GM18870 (cell line): ENCODE measurements at regions not wholly inside any gene's neighbourhood (a gene's known extent, or its start where the extent isn't known, plus 50 kb on each side); places are given as distances from the start of the nearest gene placed in this dataset.

Experiments used
- ATAC-seq: cut with Tn5 transposase; IDR thresholded peaks from one replicate; pipeline ENCODE4 v1.9.1; 2021; ENCODE audit warnings: moderate library complexity; ENCODE audit not compliant: unreplicated experiment

DNA sequence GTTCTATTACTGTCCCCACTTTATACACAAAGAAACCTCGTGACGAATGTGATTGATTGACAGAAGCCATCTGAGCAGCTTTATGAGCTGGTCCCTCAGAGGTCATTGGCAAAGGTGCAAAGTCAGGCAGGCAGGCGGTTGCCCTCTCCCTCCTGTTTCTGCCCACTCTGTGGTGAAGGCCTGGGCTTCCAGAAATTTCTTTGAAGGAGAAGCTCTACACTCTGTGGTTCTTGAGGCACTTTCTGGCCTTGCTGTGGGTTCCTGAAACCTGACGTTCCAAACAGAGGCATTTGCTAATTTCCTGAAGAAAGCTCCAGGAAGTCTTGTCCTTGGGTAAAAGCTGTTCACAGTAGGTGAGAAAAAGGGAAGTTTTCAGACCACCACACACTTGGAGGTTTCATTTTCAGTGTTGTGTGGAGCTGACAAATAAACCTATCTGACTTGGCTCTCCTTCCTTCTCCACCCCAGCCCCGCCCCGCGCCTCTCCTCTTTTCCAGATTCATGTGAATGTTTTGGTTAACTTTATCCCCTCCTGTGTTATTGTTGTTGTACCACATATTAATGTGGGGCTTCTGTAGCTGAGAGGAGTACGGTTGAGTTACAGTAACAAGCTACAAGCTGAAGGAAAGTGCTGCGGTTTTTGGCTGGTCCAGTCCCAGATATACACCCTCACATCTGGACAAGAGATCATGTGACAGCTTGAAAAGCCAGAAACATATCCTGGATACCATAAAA, 274.1 kb downstream of the CLIC5 start:
- ATAC-seq: peak; percentile 62

DNA sequence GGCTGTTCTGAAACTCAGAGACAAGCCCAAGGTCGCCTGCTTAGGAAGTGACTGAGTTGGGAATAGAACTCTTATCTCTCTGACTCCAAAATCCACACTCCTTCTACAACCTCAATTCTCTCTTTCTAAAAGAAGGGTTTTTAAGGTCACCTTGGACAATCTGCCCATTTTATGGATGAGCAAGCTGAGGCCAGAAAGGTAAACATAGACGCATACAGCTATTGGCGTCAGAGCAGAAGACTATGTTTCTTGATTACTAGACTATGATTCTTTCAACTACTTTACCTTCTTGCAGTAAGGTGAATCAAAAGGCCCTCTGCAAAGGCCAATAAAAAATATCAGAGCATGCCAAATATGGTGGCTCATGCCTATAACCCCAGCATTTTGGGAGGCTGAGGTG, 276.6 kb downstream of the CLIC5 start:
- no peak for ATAC-seq

GRCh38 chr6:45738057-45738455, 277.6 kb downstream of the CLIC5 start:
- ATAC-seq: no peak

DNA sequence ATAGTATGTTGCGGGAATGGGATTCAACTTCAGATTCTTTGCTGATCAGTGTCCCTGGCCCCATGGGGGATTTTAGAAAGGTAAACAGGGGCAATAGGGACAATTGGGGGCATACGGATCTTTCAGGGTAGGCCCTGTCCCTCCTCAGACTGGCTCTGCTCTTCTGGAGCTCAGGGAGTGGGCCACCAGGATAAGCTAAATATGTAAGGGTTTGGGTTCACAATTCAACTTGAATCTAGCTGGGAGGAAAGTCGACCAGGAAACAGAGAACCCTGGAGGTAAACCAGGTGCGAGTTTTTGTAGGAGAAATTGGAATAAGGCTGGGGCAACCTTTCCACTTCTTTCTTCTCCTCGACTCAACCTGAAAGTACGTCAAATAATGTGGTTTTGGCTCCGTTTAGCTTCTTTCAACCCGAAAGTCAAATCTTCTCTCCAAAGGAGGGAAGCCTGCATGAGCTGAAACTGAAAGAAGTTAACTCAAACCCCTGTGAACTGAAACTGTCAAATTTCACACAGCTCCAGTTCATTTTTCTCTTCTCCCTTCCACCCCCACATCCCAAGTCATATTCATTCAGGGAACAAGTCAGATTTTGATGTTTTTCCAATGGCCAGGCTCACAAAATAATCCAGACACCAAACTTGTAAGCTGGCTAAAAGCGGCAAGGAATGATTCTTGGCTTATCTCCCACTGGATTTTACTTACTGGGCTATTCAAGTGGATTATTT, 278.2 kb downstream of the CLIC5 start:
- peak; percentile 72 for ATAC-seq

DNA sequence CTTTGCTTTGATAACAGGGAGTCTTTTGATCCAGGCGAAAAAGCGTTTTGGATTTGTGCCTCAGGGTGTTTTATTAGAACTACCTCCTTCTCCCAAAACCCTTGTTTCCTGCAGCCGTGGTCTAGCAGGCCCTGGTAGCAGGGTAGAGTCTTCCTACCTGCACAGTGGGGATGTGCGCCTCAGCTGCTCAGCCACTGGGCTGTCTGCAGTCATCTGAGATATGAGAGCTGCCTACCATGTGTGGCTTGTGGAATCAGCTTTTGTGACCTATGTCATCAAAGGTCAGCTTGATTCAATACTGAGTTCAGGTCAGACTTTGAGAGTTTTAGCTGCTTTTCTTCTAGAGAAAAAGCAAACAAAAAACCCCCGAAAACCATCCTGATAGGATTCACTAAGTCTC, 279.5 kb downstream of the CLIC5 start:
- ATAC-seq: no peak

GRCh38 chr6:45732731-45733130, 282.9 kb downstream of the CLIC5 start:
- no peak for ATAC-seq

GRCh38 chr6:45730232-45730631, 285.4 kb downstream of the CLIC5 start:
- no peak for ATAC-seq

DNA sequence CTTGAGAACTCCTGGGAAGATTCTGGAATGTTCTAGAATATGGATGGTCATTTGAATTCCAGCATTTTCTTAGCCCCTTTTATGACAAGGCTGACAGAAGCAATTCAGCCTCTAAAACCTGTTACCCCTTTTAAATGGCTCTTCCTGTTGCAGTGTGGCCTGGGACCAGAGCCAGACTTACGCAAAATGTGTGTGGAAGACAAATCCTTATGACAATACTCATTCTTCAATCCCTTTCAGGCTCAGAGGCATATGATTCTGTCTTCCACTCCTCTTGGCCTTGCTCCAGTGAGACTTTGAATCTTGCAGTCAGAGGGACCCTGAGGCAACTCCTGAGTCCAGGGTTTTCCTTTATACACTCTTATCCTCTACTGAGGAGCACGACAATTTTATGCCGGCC, 287.0 kb downstream of the CLIC5 start:
- ATAC-seq: no peak

DNA sequence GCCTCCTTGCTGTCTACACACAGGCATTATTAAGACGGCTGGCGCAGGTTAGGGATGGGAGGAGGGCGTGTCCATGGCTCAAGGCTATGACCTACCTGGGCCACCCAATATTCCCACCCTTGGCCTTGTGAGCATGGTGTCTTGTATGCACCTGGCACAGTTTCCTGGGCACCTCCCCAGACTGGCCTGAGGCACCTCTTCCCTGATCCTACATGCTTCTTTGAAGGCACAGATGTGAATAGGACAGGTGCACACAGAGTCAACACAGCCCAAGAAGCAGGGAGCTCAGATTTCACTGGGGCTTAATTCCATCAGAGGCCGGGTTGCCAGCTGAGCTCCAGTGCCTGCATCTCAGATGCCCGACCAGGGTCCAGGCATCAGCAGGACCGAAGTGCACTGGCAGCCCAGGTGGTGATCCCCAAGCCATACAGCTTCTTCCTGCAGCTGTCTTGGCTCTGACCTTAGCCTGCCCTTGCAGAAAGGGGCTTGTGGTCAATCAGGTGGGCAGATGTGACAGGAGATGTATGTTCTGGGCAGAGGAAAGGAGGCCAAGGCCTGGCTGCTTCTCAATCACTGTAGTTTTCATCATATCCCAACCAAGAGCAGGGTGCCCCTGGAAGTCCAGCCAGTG, 287.7 kb downstream of the CLIC5 start:
- ATAC-seq: no peak

DNA sequence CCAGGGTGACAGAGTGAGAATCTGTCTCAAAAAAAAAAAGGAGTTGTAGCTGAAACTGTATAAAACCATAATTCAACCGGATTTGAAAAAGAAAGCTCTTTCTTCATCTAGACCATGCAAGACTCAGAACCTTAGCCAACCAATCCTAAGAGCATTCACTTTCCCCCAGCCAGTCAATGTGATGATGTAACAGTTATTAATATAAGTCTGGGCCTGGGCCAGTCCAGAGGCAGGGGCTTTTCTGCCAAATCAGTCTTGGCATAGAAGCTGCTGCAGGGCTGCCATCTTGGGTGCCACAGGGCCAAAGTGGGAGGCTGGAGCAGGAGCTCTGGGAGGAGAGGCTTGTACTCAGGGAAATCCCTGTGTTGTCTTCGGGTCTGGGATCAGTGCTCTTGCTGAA, 288.4 kb downstream of the CLIC5 start:
- ATAC-seq: no peak

GRCh38 chr6:45726444-45726843, 289.2 kb downstream of the CLIC5 start:
- no peak for ATAC-seq

DNA sequence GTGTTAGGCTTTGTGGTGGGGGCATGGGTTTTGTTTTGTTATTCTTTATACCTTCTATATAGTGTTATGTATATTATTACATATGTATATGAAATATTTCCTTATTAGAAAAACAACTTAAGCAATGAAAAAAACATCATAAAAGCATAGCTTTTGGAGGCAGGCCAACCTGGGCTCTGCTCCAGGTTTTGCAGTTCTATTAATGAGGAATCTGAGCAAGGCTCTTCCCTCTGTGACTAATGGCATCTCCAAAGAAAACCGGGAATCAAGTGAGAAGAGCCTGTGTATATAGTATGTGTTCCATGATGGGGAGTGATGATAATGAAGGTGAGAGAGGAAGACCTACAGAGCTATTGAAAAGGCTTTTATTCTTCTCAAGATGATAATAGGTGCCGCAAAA, 291.1 kb downstream of the CLIC5 start:
- ATAC-seq: no peak

DNA sequence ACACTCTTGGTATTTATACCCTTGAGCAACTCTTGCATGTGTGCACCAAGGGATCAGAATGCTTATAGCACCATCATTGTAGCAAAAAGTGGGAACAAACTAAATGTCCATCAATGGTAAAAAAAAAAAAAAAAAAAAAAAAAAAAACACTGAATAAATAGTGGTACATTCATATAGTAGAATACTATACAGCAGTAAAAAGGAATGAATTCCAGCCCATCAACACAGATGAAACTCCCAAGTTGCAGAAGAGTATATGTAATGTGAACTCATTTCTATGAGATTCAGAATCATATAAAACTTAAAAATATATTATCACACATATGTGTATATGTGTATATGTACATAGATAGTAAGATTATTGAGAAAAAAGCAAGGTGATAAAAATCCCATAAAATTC, 291.6 kb downstream of the CLIC5 start:
- ATAC-seq: no peak

GRCh38 chr6:45722876-45723275, 292.8 kb downstream of the CLIC5 start:
- ATAC-seq: no peak

DNA sequence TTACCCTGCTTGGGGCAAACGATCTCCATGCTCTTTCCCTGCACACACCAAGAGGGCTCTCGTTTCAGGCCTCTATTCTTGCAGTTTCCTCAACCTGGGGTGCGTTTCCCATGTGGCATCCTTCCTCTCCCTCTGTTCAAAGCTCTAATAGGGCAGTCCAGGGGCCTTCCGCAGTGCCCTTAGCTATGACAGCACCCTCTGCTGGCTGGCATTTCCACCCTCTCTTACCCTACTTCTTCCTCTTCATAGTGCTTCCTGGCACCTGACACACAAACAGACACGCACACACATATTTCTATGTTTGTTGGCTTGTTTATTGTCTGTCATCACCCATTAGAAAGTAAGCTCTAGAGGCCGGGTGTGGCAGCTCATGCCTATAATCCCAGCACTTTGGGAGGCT, 294.0 kb downstream of the CLIC5 start:
- no peak for ATAC-seq

DNA sequence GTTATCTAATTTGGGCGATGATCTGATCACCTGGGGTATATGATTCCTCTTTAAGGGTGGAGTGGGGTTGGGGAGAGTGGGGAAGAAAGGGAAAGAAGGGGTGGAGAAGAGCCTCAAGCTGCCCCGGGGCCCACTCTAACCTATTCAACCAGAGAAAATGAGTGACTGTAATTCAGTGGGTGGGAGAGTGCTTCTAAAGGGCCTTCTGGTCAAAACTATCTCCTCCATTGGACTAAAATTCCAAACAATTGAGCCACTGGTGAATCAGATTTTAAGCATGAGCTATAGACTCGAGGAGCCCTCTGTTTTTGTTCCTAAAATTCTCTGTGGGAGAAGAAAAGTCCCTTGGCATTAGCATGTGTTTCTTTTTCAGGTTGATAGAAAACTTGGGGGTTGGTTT, 296.8 kb downstream of the CLIC5 start:
- no peak for ATAC-seq

DNA sequence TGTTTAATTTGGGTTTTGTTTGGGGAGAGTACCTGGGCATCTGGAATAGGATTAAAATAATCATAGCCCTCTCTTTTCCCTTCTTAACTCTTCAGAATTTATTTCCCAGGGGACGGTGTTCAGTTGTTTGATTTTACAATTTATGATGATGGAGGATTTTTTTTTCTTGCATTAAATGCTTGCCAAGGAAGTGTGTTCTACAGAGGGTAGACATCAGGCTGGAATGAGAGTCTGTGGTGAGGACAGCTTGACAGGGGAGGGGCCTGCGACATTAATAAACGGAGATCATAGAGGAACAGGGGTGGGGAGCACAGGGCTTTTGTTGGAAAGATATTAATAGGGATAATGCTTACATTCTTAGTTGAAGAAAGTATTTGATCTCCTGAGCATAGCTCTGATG, 297.5 kb downstream of the CLIC5 start:
- ATAC-seq: no peak

DNA sequence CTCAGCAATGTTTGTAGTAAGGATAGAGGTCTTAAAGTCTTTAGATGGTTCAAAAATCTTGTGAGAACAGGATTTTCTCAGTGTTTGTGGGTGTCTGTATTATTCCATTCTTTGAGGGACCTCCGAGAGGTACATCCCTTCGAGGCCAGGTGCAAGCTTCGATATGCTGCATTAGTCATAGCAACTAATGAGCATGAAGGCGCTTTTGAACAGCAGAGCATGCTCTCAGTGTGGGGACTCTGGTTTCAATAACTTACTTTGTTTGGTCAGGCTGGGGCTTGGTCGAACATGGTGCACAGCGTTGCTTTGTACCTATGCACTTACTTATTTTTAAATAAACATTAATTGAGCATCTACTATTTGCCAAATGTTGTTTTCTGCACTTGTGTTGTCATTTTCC, 297.9 kb downstream of the CLIC5 start:
- ATAC-seq: no peak

- no peak for ATAC-seq
Measured at GRCh38 chr6:45717027-45717426, 298.6 kb downstream of the CLIC5 start.

GRCh38 chr6:45715508-45715803, 300.2 kb downstream of the CLIC5 start:
- ATAC-seq: no peak

DNA sequence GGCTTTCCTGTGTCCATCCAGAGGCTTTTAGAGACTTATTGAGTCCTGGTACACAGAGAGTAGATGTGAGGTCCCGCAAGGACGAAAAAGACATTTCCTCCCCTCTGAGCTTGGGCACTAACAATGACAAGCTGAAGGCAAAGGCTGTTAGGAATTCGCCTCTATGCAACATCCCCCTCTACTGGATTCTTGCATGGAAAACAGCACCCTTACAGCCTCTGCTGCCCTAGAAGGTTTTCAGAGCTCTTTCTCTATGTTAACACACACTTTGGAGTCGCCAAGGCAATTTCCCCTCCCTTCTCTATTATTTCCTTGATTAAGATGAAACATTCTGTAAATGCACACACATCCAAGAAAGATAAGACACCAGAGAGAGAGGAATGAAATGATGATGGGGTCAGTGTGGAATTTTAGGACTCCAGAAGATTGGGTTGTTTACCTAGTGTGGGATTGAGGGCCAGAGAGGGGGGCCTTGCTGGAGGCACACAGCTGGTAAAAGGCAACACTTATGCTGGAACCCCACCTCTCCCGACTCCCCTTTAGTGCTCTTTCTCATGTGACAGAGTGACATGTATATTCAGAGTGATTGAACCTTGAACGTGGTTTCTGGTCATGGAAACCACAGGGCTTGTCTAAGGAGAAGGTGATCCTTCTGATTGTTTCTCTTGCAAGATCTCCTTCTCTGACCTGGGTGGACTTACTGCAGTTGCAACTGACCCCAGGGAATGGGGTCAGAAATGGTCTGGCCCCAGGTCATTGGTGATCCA, 300.7 kb downstream of the CLIC5 start:
- no peak for ATAC-seq
